Ascending aorta (tissue), 2 donors: ENCODE measurements at regions not wholly inside any gene's neighbourhood (a gene's known extent, or its start where the extent isn't known, plus 50 kb on each side); places are given as distances from the start of the nearest gene placed in this dataset.

Source experiments
- DNase-seq, 2 donors: peaks; one replicate each; pipeline ENCODE4 v3.0.0-alpha.2; 2019; ENCODE audit warnings: low spot score in 2 of 2
- H3K27ac ChIP-seq, 2 donors: fragments of 200-600 bp; sonication (generic); one replicate each; pipeline ENCODE4 v1.5.1; 2016 to 2017; ENCODE audit warnings: mild to moderate bottlenecking in 1 of 2
- H3K27me3 ChIP-seq: fragments of 200-600 bp; sonication (generic); one replicate; pipeline ENCODE4 v1.5.1; 2017
- H3K36me3 ChIP-seq, 2 donors: fragments of 200-600 bp; sonication (generic); one replicate each; pipeline ENCODE4 v1.5.1; 2016
- H3K4me1 ChIP-seq, 2 donors: fragments of 200-600 bp; sonication (generic); one replicate each; pipeline ENCODE4 v1.5.1; 2016 to 2017; ENCODE audit warnings: mild to moderate bottlenecking in 1 of 2
- H3K4me3 ChIP-seq, 2 donors: fragments of 200-600 bp; sonication (generic); one replicate each; pipeline ENCODE4 v1.5.1; 2016 to 2017; ENCODE audit warnings: mild to moderate bottlenecking in 1 of 2
- H3K9me3 ChIP-seq, 2 donors: fragments of 200-600 bp; sonication (generic); one replicate each; pipeline ENCODE4 v1.5.1; 2016
- CTCF ChIP-seq, 3 experiments: fragments of 200-600 bp in 2 of 3; fragments of 450-650 bp in 1 of 3; sonication (generic) in 2 of 3; IDR thresholded peaks; one replicate each; pipeline ENCODE4 v1.5.1; 2016 to 2019; ENCODE audit warnings: antibody characterized with exemption in 3 of 3, mild to moderate bottlenecking in 1 of 3, moderate library complexity in 1 of 3
- intact Hi-C: fragments of 100-400 bp; cut with DNase I; formaldehyde crosslinking; loops from one replicate; pipeline ENCODE4 v1.15.1; 2023

DNA sequence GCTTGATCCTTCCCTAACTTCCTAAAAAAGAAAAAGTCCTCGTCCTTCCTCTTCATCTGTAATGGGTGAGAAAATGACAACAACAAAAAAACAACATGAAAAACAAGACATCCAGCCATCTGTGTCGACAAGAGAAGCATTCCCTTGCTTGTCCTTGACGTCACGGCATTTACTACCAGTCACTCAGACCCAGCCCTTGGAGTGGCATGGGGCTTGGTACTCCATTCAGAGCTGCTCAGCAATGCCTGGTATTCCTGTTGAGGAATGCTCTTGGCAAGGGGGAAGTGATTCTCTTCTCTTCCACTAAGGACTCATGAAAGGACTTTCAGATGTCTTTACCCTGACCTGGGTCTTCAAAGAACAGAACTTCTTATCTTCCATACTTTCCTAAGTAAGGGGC lies 339.7 kb upstream of the RASGRP1 start:
- Histone ChIP-seq H3K27me3 (no peaks in the 10 kb centered on the region), H3K4me3 (no peak overlapping the region), H3K36me3 (no peaks in the 10 kb centered on the region), H3K9me3 (no peaks in the 10 kb centered on the region), H3K27ac (no peak overlapping the region), H3K4me1 (no peaks in the 10 kb centered on the region)
- no peak for DNase-seq
- intact Hi-C loops = no loop called here
- TF ChIP-seq CTCF (IDR thresholded peaks at IDR 0.05) = no peak

- DNase-seq = no peak
- intact Hi-C loops = no loop called here
- H3K4me3 ChIP-seq = no peak overlapping the region
- TF ChIP-seq CTCF (IDR thresholded peaks at IDR 0.05) = no peak
- no peak overlapping the region for H3K27ac ChIP-seq
- no peaks in the 10 kb centered on the region for H3K36me3 ChIP-seq
- H3K4me1 ChIP-seq = no peaks in the 10 kb centered on the region
- no peaks in the 10 kb centered on the region for H3K27me3 ChIP-seq
- H3K9me3 ChIP-seq = no peaks in the 10 kb centered on the region
Observed at GRCh38 chr15:38905632-38906031, 341.0 kb upstream of the RASGRP1 start.

GRCh38 chr15:38920966-38921365 lies 356.4 kb upstream of the RASGRP1 start:
- Histone ChIP-seq H3K27me3 (no peaks in the 10 kb centered on the region), H3K4me1 (no peaks in the 10 kb centered on the region), H3K36me3 (no peaks in the 10 kb centered on the region), H3K4me3 (no peak overlapping the region), H3K9me3 (no peaks in the 10 kb centered on the region), H3K27ac (no peak overlapping the region)
- no peak for DNase-seq
- TF ChIP-seq CTCF (IDR thresholded peaks at IDR 0.05) = no peak
- intact Hi-C loops = no loop called here

DNA sequence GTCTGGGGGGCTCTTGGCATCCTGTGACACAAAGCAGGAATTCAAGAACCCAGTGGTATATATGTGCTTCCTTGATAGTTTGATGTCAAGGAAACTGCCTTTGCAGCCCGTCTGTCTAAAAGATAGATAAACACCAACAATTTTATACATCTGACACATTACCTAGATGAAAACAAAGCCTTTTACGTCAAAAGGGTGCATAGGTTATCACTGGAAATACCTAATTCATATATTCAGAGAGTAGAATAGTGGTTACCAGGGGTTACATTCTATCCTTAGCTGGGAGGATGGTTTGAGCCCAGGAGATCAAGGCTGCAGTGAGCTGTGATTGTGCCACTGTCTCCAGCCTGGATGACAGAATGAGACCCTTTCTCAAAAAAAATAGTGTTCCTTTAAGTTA lies 356.9 kb upstream of the RASGRP1 start:
- Histone ChIP-seq H3K4me1 (no peaks in the 10 kb centered on the region), H3K27ac (no peak overlapping the region), H3K36me3 (no peaks in the 10 kb centered on the region), H3K27me3 (no peaks in the 10 kb centered on the region), H3K4me3 (no peak overlapping the region), H3K9me3 (no peaks in the 10 kb centered on the region)
- no peak for TF ChIP-seq CTCF (IDR thresholded peaks at IDR 0.05)
- no peak for DNase-seq
- intact Hi-C loops = no loop called here

GRCh38 chr15:38928431-38928830 lies 363.8 kb upstream of the RASGRP1 start:
- Histone ChIP-seq H3K36me3 (no peaks in the 10 kb centered on the region), H3K27ac (no peak overlapping the region), H3K9me3 (no peaks in the 10 kb centered on the region), H3K4me3 (no peak overlapping the region), H3K27me3 (no peaks in the 10 kb centered on the region), H3K4me1 (no peaks in the 10 kb centered on the region)
- TF ChIP-seq CTCF (IDR thresholded peaks at IDR 0.05) = no peak
- no peak for DNase-seq
- intact Hi-C loops = no loop called here

DNA sequence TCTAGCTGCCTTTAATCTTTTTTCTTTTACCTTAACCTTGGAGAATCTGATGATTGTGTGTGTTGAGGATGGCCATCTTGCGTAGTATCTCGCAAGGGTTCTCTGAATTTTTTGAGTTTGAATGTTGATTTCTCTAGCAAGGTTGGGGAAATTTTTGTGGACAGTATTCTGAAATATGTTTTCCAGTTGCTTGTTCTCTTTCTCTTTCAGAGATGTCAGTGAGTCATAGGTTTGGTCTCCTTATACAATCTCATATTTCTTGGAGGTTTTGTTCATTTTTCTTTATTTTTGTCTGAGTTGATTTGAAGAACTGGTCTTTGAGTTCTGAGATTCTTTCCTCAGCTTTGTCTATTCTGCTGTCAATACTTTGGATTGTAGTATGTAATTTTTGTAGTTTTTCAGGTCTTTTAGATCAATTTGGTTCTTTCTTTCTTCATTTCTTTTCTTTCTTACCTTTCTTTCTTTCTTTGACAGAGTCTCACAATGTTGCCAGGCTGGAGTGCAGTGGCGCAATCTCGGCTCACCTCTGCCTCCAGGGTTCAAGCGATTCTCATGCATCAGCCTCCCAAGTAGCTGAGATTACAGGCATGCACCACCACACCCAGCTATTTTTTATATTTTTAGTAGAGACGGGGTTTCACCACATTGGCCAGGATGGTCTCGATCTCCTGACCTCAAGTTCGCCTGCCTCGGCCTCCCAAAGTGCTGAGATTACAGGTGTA lies 366.4 kb upstream of the RASGRP1 start:
- no peak overlapping the region for H3K27ac ChIP-seq
- H3K4me3 ChIP-seq = no peak overlapping the region
- DNase-seq = no peak
- TF ChIP-seq CTCF (IDR thresholded peaks at IDR 0.05) = no peak
- intact Hi-C loops = no loop called here
- H3K27me3 ChIP-seq = no peaks in the 10 kb centered on the region
- H3K9me3 ChIP-seq = no peaks in the 10 kb centered on the region
- no peaks in the 10 kb centered on the region for H3K4me1 ChIP-seq
- H3K36me3 ChIP-seq = no peaks in the 10 kb centered on the region
